Mesodermal cell (in vitro differentiated cells): ENCODE measurements at regions not wholly inside any gene's neighbourhood (a gene's known extent, or its start where the extent isn't known, plus 50 kb on each side); places are given as distances from the start of the nearest gene placed in this dataset.

Experiments
- H3K27ac ChIP-seq: 2 replicates; pipeline ENCODE4 v1.7.0; 2013; ENCODE audit warnings: mild to moderate bottlenecking, low read depth, low read length, moderate library complexity; ENCODE audit not compliant: severe bottlenecking
- H3K36me3 ChIP-seq: 2 replicates; pipeline ENCODE4 v1.7.1; 2013; ENCODE audit warnings: mild to moderate bottlenecking, low read length, moderate library complexity; ENCODE audit not compliant: control insufficient read depth, insufficient read depth
- H3K4me1 ChIP-seq: one replicate; pipeline ENCODE4 v1.7.1; 2013; ENCODE audit warnings: mild to moderate bottlenecking, low read length; ENCODE audit not compliant: insufficient read depth, control insufficient read depth, poor library complexity, severe bottlenecking
- H3K4me3 ChIP-seq: 2 replicates; pipeline ENCODE4 v1.7.0; 2013; ENCODE audit warnings: low read length, control low read depth, mild to moderate bottlenecking; ENCODE audit not compliant: insufficient read depth, poor library complexity, severe bottlenecking; ENCODE audit errors: extremely low read depth
- H3K9me3 ChIP-seq: 2 replicates; pipeline ENCODE4 v1.7.1; 2013; ENCODE audit warnings: mild to moderate bottlenecking, low read length, moderate library complexity; ENCODE audit not compliant: control insufficient read depth
- WGBS, 2 experiments: methylation state at CpG; one replicate each; pipeline ENCODE4 v1.1.5; 2013; ENCODE audit warnings: missing lambda C conversion rate in 2 of 2; ENCODE audit not compliant: insufficient coverage in 2 of 2; 5-methylcytosine and 5-hydroxymethylcytosine counted together

DNA sequence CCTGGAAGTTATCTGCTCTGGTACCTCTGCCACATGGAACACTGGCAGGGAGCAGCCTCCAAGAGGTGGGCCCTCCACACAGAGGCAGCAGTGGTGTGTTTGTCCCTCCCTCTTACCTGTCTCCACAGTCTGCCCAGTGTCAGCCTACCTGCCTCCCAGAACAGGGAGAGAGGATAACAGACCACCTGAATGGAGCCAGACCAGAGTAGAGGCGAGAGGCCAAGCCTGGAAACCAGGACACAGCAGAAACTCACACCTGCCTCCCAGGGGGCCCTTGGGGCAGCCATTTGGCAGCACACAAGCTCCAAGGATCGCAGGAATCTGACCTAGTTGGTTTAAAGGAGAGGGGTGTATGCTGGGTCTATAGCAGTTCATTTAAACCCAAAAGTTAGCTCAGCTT is 100.2 kb upstream of the ZNF366 start:
- no peaks in the 10 kb centered on the region for H3K9me3 ChIP-seq
- H3K4me1 ChIP-seq, result peaks cover 12% of the 10 kb centered on the region
- WGBS, 2 experiments, result 86 to 100% methylated on average over 1 of the region's 2 CpGs
- no peak overlapping the region for H3K27ac ChIP-seq
- H3K36me3 ChIP-seq, result no peaks in the 10 kb centered on the region
- H3K4me3 ChIP-seq, result no peak overlapping the region

DNA sequence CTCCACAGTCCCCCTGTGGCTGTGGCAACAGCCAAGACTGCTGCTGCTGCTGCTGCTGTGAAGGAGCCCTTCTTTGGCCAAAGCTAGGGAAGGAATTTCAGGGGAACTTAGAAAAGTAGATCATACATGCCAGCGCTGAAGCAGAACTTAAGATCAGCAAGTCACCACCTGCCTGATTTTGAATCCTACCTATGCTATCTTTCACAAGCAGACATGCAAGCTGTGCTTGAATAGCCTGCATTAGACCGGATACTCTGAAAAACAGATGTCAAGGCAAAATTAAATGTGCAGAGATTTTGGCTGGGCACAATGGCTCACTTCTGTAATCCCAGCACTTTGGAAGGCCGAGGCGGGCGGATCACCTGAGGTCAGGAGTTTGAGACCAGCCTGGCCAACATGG is 99.3 kb upstream of the ZNF366 start:
- WGBS, 2 experiments, result 90 to 94% methylated on average over 2 of the region's 5 CpGs
- Histone ChIP-seq H3K27ac (no peak overlapping the region), H3K4me1 (peaks cover 16% of the 10 kb centered on the region), H3K4me3 (no peak overlapping the region), H3K36me3 (no peaks in the 10 kb centered on the region), H3K9me3 (peaks cover 7% of the 10 kb centered on the region)

DNA sequence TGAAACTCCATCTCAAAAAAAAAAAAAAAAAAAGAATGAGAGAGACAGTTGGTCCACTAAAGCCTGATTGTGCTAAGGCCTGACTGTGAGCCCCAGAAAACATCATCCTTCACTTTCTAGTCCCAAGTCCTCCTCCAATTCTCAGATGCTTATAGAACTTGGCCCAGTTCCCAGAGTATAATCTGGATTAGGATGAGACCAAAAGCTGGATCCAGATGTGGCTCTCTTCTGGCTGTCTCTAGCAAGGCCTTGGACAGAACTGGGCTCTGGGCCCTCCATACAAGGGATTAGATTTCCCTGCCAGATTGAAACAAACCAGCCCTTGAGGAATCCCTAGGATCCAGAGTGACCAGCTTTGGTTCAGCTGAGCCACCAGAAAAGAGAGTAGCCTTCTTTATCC is 98.4 kb upstream of the ZNF366 start:
- H3K4me3 ChIP-seq, result no peak overlapping the region
- H3K27ac ChIP-seq, result no peak overlapping the region
- no peaks in the 10 kb centered on the region for H3K36me3 ChIP-seq
- peaks cover 7% of the 10 kb centered on the region for H3K9me3 ChIP-seq
- H3K4me1 ChIP-seq, result peaks cover 17% of the 10 kb centered on the region

DNA sequence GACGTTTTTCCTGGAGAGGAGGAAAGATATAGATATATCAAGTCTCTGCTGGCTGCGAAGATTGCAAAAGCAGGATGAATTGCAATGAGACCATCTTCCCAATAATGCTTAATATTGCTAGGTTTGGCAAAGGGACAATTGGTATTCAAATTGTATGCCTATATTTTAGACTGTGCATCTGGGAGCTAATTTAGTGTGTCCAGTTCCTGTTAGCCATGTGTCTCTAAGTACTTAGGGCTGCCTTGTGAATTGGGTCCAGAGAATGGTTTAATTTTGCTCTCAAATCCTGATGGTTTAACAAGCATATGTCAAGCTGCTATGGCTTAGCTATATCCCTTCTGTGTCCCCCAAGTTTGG is 97.6 kb upstream of the ZNF366 start:
- WGBS, 2 experiments, result 80 to 100% methylated on average over 1 to 2 of the region's 2 CpGs
- peaks cover 14% of the 10 kb centered on the region for H3K9me3 ChIP-seq
- no peaks in the 10 kb centered on the region for H3K36me3 ChIP-seq
- no peak overlapping the region for H3K4me3 ChIP-seq
- peaks cover 26% of the 10 kb centered on the region for H3K4me1 ChIP-seq
- H3K27ac ChIP-seq, result no peak overlapping the region

DNA sequence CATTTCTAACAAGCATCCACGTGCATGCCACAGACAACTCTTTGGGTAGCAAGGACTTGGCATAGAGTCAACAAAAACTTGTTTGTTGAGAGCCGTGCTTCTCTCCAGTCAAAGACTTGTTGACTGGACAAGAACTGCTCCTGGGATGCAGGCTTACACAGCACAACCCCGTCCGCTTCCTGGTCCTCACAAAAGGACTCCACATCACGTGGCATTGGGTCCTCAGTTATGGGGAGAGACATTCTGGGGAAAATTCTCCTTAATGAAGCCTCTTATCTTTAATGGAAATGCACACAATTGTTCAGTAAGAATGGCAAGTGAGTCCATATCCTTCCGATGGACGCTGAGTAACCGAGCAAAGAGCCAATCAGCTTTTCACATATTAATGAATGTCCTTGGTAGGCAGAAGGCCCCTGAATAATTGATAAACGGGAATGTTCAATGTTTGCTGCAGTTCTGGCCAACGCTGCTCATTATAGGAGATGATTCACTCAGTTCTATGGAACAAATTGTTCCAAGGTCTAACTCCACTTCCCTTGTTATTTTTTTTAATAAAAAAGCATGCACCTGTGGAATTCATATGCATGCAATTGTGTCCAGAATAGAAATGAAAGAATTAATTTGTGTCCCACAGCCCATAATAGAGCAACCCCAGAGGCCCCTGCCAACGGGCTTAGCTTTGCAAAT is 97.0 kb upstream of the ZNF366 start:
- Histone ChIP-seq H3K36me3 (no peaks in the 10 kb centered on the region), H3K27ac (no peak overlapping the region), H3K4me1 (peaks cover 27% of the 10 kb centered on the region), H3K4me3 (no peak overlapping the region), H3K9me3 (peaks cover 18% of the 10 kb centered on the region)
- 97 to 100% methylated on average over 5 to 6 of the region's 11 CpGs for WGBS, 2 experiments

DNA sequence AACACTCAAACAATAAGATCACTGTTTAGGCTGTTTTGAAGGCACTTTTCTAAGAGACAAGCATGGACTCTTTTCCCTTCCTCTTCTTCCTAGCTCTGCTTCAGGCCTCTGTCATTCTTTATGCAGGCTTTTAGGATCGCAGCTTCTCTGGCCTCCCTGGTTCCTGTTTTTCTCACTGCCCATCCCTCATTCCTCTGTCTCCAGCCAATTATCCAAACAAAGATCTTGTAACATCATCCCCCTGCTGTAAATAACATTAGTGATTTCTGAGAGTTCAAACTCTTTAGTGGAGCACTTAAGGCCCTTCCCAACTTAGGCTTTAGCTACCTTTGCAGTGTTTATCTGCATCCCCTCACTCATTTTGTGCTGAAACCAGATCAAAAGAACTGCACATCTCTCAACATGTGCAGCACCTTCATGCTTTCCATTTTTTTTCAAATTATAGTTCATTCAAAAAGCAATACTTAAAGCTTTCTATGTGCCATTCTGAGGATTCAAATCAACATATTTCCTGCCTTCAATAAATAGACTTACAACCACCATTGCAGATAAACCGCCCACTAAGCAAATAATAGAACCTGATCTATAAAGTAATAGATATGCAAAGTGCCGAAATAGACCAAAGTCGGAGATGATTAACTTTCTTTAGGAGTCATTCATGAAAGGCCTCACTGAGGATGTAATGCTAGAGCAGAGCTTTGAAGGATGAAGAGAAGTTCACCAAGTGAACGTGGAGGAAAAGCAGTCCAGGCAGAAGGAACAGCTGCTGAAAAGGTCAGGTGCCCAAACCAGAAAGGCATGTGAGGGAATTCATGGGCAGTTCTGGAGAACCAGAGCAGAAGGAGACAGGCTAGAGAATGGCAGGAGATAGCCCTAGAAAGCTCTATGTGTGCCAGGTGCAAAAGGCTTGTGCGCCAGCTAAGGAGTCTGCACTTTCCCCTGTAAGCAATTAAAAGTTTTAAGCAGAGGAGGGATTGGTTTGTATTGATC is 95.8 kb upstream of the ZNF366 start:
- Histone ChIP-seq H3K9me3 (peaks cover 27% of the 10 kb centered on the region), H3K27ac (peak overlapping the region; percentile 76), H3K4me3 (no peak overlapping the region), H3K36me3 (no peaks in the 10 kb centered on the region), H3K4me1 (peaks cover 27% of the 10 kb centered on the region)
- 76 to 79% methylated on average over 4 to 5 of the region's 6 CpGs for WGBS, 2 experiments

DNA sequence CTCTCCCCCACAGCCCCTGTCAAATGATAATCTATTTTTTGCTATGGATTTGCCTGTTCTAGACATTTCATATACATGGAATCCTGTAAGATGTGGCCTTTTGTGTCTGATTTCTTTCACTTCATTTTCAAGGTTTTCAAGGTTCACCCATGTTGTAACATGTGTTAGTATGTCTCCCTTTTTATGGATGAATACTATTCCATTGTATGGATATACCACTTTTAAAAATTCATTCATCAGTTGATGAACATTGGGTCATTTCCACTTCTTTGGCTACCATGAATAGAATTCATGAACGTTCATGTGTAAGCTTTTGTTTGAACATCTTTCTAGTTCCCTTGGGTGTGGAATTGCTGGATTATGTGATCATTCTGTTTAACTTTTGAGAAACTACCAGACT is 94.7 kb upstream of the ZNF366 start:
- H3K9me3 ChIP-seq, result peaks cover 27% of the 10 kb centered on the region
- peaks cover 38% of the 10 kb centered on the region for H3K4me1 ChIP-seq
- no peak overlapping the region for H3K4me3 ChIP-seq
- 100% methylated on average over 1 of the region's 1 CpG; no CpG with 5 or more reads in 1 of the 2 experiments for WGBS, 2 experiments
- peak overlapping the region; percentile 76 for H3K27ac ChIP-seq
- no peaks in the 10 kb centered on the region for H3K36me3 ChIP-seq

DNA sequence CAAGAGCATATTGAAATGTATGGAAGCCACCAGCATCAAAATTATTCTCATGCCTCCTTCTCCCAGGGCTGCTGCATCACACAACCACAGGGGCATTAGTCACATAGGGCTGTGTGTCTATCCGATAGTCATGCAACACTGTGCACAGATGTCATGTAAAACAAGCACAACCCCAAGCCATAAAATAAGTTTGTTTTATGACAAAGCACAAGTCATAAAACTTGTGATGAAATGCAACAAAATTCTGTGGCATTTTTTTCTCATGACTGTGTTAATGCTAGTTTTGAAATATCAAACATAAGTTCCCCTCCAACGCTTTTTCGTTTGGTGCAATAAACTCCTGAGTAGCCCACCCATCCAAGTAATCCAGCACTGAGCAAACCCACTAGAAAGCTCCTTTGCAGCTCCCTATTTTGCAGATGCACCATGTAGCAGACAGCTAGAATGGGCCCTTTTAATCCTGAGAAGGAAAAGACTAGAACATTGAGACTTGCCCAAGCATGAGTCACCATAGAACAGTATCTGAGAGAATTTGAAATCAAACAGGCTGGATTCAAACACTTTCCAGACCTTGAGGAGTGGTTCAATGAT is 93.3 kb upstream of the ZNF366 start:
- Histone ChIP-seq H3K9me3 (peaks cover 27% of the 10 kb centered on the region), H3K36me3 (no peaks in the 10 kb centered on the region), H3K27ac (peak overlapping the region; percentile 96), H3K4me3 (no peak overlapping the region), H3K4me1 (peaks cover 41% of the 10 kb centered on the region)
- 88% methylated on average over 3 of the region's 3 CpGs; no CpG with 5 or more reads in 1 of the 2 experiments for WGBS, 2 experiments

DNA sequence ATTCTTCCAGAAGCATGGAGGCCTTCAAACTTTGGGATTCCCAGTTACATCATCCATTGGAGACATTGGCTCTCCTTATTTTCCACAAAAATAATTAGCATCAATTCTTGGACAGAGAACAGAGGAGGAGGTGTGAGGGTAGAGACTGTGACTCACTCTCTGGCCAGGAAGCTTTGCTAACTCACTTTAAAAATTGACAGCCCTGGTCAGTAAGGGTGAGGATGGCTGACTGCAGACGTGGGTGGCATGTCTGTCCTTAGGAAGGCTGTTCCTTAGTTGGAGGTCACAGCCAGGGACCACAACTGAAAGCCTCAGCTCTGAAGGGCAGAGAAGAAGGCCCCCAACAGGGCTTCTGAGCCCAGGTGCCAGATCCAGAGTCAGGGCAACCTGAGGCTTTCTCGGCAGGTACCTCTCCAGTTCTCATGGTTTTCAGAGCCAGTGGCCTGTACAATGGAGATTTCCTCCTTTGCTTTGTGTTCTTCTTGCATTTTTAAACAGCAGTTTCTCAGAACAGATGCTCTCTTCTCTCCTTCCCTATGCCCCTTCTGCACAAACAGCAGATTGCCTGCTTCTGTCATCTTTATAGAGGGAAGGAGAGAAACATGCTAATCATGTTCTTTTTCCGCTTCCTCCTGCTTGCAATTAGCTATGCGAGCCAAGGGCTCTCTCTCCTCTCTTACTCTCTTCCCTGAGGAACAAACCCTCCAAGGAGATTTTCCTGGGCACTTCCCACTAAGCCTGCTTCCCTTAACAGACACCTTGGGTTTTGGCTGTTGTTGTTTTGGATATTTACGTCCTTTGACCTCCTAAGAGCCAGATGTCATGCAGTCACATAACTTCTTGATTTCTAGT is 92.5 kb upstream of the ZNF366 start:
- Histone ChIP-seq H3K27ac (peak overlapping the region; percentile 96), H3K4me1 (peaks cover 41% of the 10 kb centered on the region), H3K36me3 (no peaks in the 10 kb centered on the region), H3K9me3 (peaks cover 27% of the 10 kb centered on the region), H3K4me3 (no peak overlapping the region)
- WGBS, 2 experiments, result 85 to 97% methylated on average over 2 of the region's 5 CpGs

DNA sequence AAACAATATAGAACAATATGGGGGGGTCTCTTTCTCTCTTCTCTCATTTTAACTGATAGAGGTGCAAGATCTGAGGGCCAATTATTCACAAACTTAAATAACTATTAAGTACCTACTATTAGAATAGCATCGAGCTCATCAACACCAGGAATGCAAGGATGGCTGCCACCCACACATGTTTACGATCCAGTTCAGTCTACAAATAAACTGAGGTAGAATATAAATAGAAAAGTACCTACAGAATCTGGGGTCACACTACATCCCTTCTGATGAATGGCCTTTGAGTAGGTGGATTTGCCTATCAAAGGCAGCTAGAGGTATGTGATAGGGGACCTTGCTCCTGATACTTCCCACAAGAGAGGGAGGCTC is 91.8 kb upstream of the ZNF366 start:
- Histone ChIP-seq H3K36me3 (no peaks in the 10 kb centered on the region), H3K4me1 (peaks cover 41% of the 10 kb centered on the region), H3K9me3 (peaks cover 27% of the 10 kb centered on the region), H3K27ac (peak overlapping the region; percentile 96), H3K4me3 (no peak overlapping the region)
- WGBS, 2 experiments, result no CpG with 5 or more reads among the region's 2 CpGs
